GM12878 (cell line): ENCODE measurements at regions not wholly inside any gene's neighbourhood (a gene's known extent, or its start where the extent isn't known, plus 50 kb on each side); places are given as distances from the start of the nearest gene placed in this dataset.

Experiments used
- ATAC-seq: fragments of 200-7000 bp; cut with Tn5 transposase; 3 replicates; pipeline ENCODE4 v1.9.1; 2020; ENCODE audit warnings: mild to moderate bottlenecking, moderate library complexity
- BruUV-seq: library from RNA; stranded (reverse); fragments of 400-500 nt; replicated peaks from 2 replicates; lab custom pipeline; 2021; lab: Mats Ljungman, UMichigan
- CTCF ChIA-PET: fragments of 300-600 bp; sonication (Branson Sonifier 250); formaldehyde crosslinking; extraction: SDS; loops from one replicate; lab custom pipeline; 2021; ENCODE audit warnings: inconsistent platforms; lab: Yijun Ruan, JAX
- POLR2A ChIA-PET: fragments of 350-600 bp; formaldehyde crosslinking; extraction: SDS; loops from one replicate; lab custom pipeline; 2021; ENCODE audit warnings: inconsistent platforms; lab: Charles Lee
- RAD21 ChIA-PET: fragments of 300-600 bp; sonication (Branson Sonifier 250); formaldehyde crosslinking; loops from one replicate; lab custom pipeline; 2023; ENCODE audit warnings: antibody characterized with exemption; ENCODE audit not compliant: unreplicated experiment; lab: Charles Lee
- SMC1A ChIA-PET: fragments of 300-600 bp; sonication (Branson Sonifier 250); formaldehyde crosslinking; loops from one replicate; lab custom pipeline; 2023; ENCODE audit not compliant: unreplicated experiment, uncharacterized antibody; lab: Charles Lee
- DNase-seq: peaks from one replicate; pipeline ENCODE4 v3.0.0-alpha.2; 2011; ENCODE audit warnings: low read depth, low spot score
- FAIRE-seq: peaks from 3 replicates; lab custom pipeline; 2011; peaks lifted over from hg19 to GRCh38; lab: Jason Lieb, UNC
- H2AFZ ChIP-seq: 2 replicates; pipeline ENCODE4 v1.6.0; 2011; ENCODE audit warnings: low read depth, low read length, control low read depth; ENCODE audit not compliant: control insufficient read depth
- H3K27ac ChIP-seq: 2 replicates; pipeline ENCODE4 v1.5.1; 2011; ENCODE audit warnings: control low read depth; ENCODE audit not compliant: control insufficient read depth, insufficient read depth
- H3K27me3 ChIP-seq, 2 experiments: replicated peaks in 1 of 2; 2 replicates each; pipeline versions ENCODE4 v1.6.0 to v1.6.1; 2011; ENCODE audit warnings: low read length in 1 of 2; ENCODE audit not compliant: control insufficient read depth in 2 of 2, insufficient read depth in 2 of 2
- H3K36me3 ChIP-seq, 2 experiments: 2 replicates each; pipeline ENCODE4 v1.5.1; 2011; ENCODE audit warnings: low read length in 1 of 2; ENCODE audit not compliant: control insufficient read depth in 2 of 2, insufficient read depth in 2 of 2
- H3K4me1 ChIP-seq: 2 replicates; pipeline ENCODE4 v1.6.1; 2011; ENCODE audit warnings: mild to moderate bottlenecking, low read length, moderate library complexity, mixed read lengths; ENCODE audit not compliant: control insufficient read depth, insufficient read depth
- H3K4me2 ChIP-seq: 2 replicates; pipeline ENCODE4 v1.6.0; 2011; ENCODE audit warnings: control low read depth; ENCODE audit not compliant: control insufficient read depth, insufficient read depth
- H3K4me3 ChIP-seq: fragments of 200-600 bp; sonication (generic); 2 replicates; pipeline ENCODE4 v1.5.1; 2016
- H3K79me2 ChIP-seq: 2 replicates; pipeline ENCODE4 v1.6.0; 2011; ENCODE audit warnings: low read length; ENCODE audit not compliant: control insufficient read depth, insufficient read depth
- H3K9ac ChIP-seq: 2 replicates; pipeline ENCODE4 v1.8.0; 2011; ENCODE audit warnings: low read length, control low read depth, mixed read lengths; ENCODE audit not compliant: control insufficient read depth, insufficient read depth
- H3K9me3 ChIP-seq: replicated peaks from 3 replicates; pipeline ENCODE4 v1.5.1; 2011; ENCODE audit warnings: mild to moderate bottlenecking, low read length; ENCODE audit not compliant: control insufficient read depth, insufficient read depth
- H4K20me1 ChIP-seq: 2 replicates; pipeline ENCODE4 v1.6.0; 2011; ENCODE audit not compliant: control insufficient read depth, insufficient read depth
- BCLAF1 ChIP-seq: fragments of 450-650 bp; IDR thresholded peaks from 2 replicates; pipeline ENCODE4 v1.6.1; 2017; ENCODE audit warnings: antibody characterized with exemption, mild to moderate bottlenecking, moderate library complexity
- HDAC6 ChIP-seq: fragments of 200-600 bp; sonication (generic); IDR thresholded peaks from one replicate; pipeline ENCODE4 v1.8.0; 2017; ENCODE audit warnings: antibody characterized with exemption; ENCODE audit not compliant: unreplicated experiment
- JUNB ChIP-seq: IDR thresholded peaks from 2 replicates; pipeline ENCODE4 v1.6.1; 2016; ENCODE audit warnings: antibody characterized with exemption, mild to moderate bottlenecking
- MTA2 ChIP-seq: fragments of 450-650 bp; IDR thresholded peaks from 2 replicates; pipeline ENCODE4 v1.6.1; 2016; ENCODE audit warnings: low read depth, mild to moderate bottlenecking, moderate library complexity
- MYB ChIP-seq: fragments of 150-350 bp; IDR thresholded peaks from 2 replicates; pipeline ENCODE4 v1.6.1; 2014; ENCODE audit warnings: mild to moderate bottlenecking, low read depth, low read length, borderline replicate concordance
- NFIC ChIP-seq: IDR thresholded peaks from 2 replicates; pipeline ENCODE4 v1.6.1; 2012; ENCODE audit warnings: low read depth, mild to moderate bottlenecking, inconsistent platforms, low read length, moderate library complexity
- RUNX3 ChIP-seq: IDR thresholded peaks from 2 replicates; pipeline ENCODE4 v1.6.1; 2012; ENCODE audit warnings: low read length, inconsistent platforms
- WGBS: methylation state at CpG from one replicate; pipeline ENCODE4 v1.1.6; 2016; ENCODE audit warnings: low lambda C conversion rate; ENCODE audit not compliant: insufficient replicate concordance, insufficient coverage; ENCODE audit errors: missing lambda C conversion rate; 5-methylcytosine and 5-hydroxymethylcytosine counted together
- in situ Hi-C: fragments of 300-500 bp; cut with MboI; formaldehyde crosslinking; loops from 9 replicates; pipeline ENCODE4 v1.14.3; 2018; ENCODE audit warnings: mixed read lengths
- intact Hi-C: fragments of 100-400 bp; cut with micrococcal nuclease; formaldehyde crosslinking; loops from one replicate; pipeline ENCODE4 v1.14.2; 2022; ENCODE audit not compliant: unreplicated experiment
- TF ChIP-seq, protein P1 (sequence below): IDR thresholded peaks from 2 replicates; pipeline ENCODE4 v1.6.1; 2011; ENCODE audit warnings: low read depth, low read length, improper control_type of control experiment, borderline replicate concordance

DNA sequence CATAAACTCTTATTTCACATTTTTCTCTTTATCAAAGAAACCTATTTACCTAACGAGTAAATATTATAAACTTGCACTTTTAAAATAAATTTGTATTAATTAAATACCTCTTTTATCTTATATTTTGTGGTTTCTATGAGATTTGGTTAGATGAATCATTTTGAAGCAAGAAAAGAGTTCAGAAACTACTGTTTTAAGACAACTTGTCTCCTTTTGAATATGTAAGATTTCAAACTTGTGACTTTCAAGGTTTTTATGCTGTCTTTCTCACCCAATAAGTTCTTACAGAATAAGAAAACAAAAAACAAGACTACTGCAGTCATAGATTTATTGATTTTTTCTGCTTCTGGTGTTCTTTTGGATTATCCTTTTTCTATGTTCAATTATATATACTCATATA, 339.0 kb downstream of the SNAPC1 start:
- FAIRE-seq, result no peak
- BruUV-seq, result no TSS peak
- SMC1A ChIA-PET, result no interaction called here
- Histone ChIP-seq H3K36me3 (no peaks in the 10 kb centered on the region), H3K27me3 (no peaks in the 10 kb centered on the region), H3K79me2 (no peaks in the 10 kb centered on the region), H3K9me3 (no peaks in the 10 kb centered on the region), H3K9ac (no peak overlapping the region), H2AFZ (no peak overlapping the region), H3K4me2 (no peak overlapping the region), H3K4me3 (no peak overlapping the region), H3K4me1 (no peaks in the 10 kb centered on the region), H3K27ac (no peak overlapping the region), H4K20me1 (no peaks in the 10 kb centered on the region)
- TF ChIP-seq BCLAF1 (no peak), MYB (no peak), JUNB (peak; percentile 86), HDAC6 (no peak), MTA2 (no peak), NFIC (peak; percentile 67), RUNX3 (peak; percentile 54)
- TF ChIP-seq, protein P1, sequence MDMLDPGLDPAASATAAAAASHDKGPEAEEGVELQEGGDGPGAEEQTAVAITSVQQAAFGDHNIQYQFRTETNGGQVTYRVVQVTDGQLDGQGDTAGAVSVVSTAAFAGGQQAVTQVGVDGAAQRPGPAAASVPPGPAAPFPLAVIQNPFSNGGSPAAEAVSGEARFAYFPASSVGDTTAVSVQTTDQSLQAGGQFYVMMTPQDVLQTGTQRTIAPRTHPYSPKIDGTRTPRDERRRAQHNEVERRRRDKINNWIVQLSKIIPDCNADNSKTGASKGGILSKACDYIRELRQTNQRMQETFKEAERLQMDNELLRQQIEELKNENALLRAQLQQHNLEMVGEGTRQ, result no peak
- 21% methylated on average over 1 of the region's 1 CpG for WGBS
- RAD21 ChIA-PET, result interaction anchor here (1.0 kb wide), 1 partner anchor 21 kb away, joined by 3 read pairs; no protein-coding TSS in a partner anchor
- POLR2A ChIA-PET, result no interaction called here
- ATAC-seq, result no peak
- in situ Hi-C loops (no loop called here), intact Hi-C loops (no loop called here)
- DNase-seq, result no peak
- CTCF ChIA-PET, result interaction anchor here (0.7 kb wide), 1 partner anchor 25 kb away, joined by 5 read pairs; no protein-coding TSS in a partner anchor
